ENCODE measurements at regions not wholly inside any gene's neighbourhood (a gene's known extent, or its start where the extent isn't known, plus 50 kb on each side); places are given as distances from the start of the nearest gene placed in this dataset.

GRCh38 chr4:58406762-58407161 is 1296.6 kb upstream of the IGFBP7 start:
- no peaks in the 10 kb centered on the region for H3K9me3 ChIP-seq (ENCODE audit: control insufficient read depth, insufficient read depth, low read depth, low read length)
- ChIA-PET POLR2A (no interaction called here), CTCF (interaction anchor here (1.2 kb wide), 1 partner anchor 10 kb away, joined by 3 read pairs; no protein-coding TSS in a partner anchor)
- no peaks in the 10 kb centered on the region for H3K4me1 ChIP-seq (ENCODE audit: control insufficient read depth, insufficient read depth, low read length)
- H3K36me3 ChIP-seq (ENCODE audit: control insufficient read depth in 2 of 2, insufficient read depth in 1 of 2, low read length in 2 of 2) = no peaks in the 10 kb centered on the region
- H3K4me3 ChIP-seq (ENCODE audit: low read depth, low read length) = no peak overlapping the region
- no peak for TF ChIP-seq SALL2 (tag by site-specific recombination; IDR thresholded peaks at IDR 0.05; ENCODE audit: borderline replicate concordance)
- no peak for TF ChIP-seq KLF16 (tag by site-specific recombination; IDR thresholded peaks at IDR 0.05)
- no peak for TF ChIP-seq OSR2 (tag by site-specific recombination; IDR thresholded peaks at IDR 0.05)
- TF ChIP-seq ZNF560 (tag by site-specific recombination; IDR thresholded peaks at IDR 0.05; ENCODE audit: borderline replicate concordance) = no peak
- no peak for TF ChIP-seq ZBTB44 (tag by site-specific recombination; IDR thresholded peaks at IDR 0.05)
- TF ChIP-seq ZNF776 (tag by site-specific recombination; IDR thresholded peaks at IDR 0.05; ENCODE audit: borderline replicate concordance) = no peak
- TF ChIP-seq ZNF146 (tag by site-specific recombination; IDR thresholded peaks at IDR 0.05) = no peak
- H3K27ac ChIP-seq (ENCODE audit: extremely low read depth, low read depth, low read length) = no peak overlapping the region

- Histone ChIP-seq H3K27ac (ENCODE audit: extremely low read depth, low read depth, low read length) (no peak overlapping the region), H3K4me3 (ENCODE audit: low read depth, low read length) (no peak overlapping the region), H3K9me3 (ENCODE audit: control insufficient read depth, insufficient read depth, low read depth, low read length) (no peaks in the 10 kb centered on the region), H3K4me1 (ENCODE audit: control insufficient read depth, insufficient read depth, low read length) (no peaks in the 10 kb centered on the region), H3K36me3 (ENCODE audit: control insufficient read depth in 2 of 2, insufficient read depth in 1 of 2, low read length in 2 of 2) (no peaks in the 10 kb centered on the region)
- TF ChIP-seq TSHZ1 (tag by site-specific recombination; IDR thresholded peaks at IDR 0.05; ENCODE audit: borderline replicate concordance) = no peak
- no peak for TF ChIP-seq ZNF501 (tag by site-specific recombination; IDR thresholded peaks at IDR 0.05)
- TF ChIP-seq ZNF133 (tag by site-specific recombination; IDR thresholded peaks at IDR 0.05) = no peak
- TF ChIP-seq KLF7 (tag by site-specific recombination; IDR thresholded peaks at IDR 0.05; ENCODE audit: borderline replicate concordance) = no peak
- no peak for TF ChIP-seq ZNF19 (tag by site-specific recombination; IDR thresholded peaks at IDR 0.05; ENCODE audit: low read depth)
- TF ChIP-seq ZNF843 (tag by site-specific recombination; IDR thresholded peaks at IDR 0.05) = no peak
- no peak for TF ChIP-seq PATZ1 (tag by site-specific recombination; IDR thresholded peaks at IDR 0.05)
- no peak for TF ChIP-seq ZNF701 (tag by site-specific recombination; IDR thresholded peaks at IDR 0.05)
- no peak for TF ChIP-seq ZNF513 (tag by site-specific recombination; IDR thresholded peaks at IDR 0.05)
- no peak for TF ChIP-seq OVOL3 (tag by site-specific recombination; IDR thresholded peaks at IDR 0.05)
- no peak for TF ChIP-seq ZNF138 (tag by site-specific recombination; IDR thresholded peaks at IDR 0.05; ENCODE audit: borderline replicate concordance)
- TF ChIP-seq ZNF660 (tag by site-specific recombination; IDR thresholded peaks at IDR 0.05) = no peak
- no peak for TF ChIP-seq BCL6B (tag by site-specific recombination; IDR thresholded peaks at IDR 0.05)
- no peak for TF ChIP-seq KLF1 (tag by site-specific recombination; IDR thresholded peaks at IDR 0.05)
- ChIA-PET POLR2A (no interaction called here), CTCF (interaction anchor here (0.7 kb wide), 1 partner anchor 49 kb away, joined by 3 read pairs; no protein-coding TSS in a partner anchor)
Measured at GRCh38 chr4:58368221-58368620, 1258.0 kb upstream of the IGFBP7 start.
